ENCODE measurements at regions not wholly inside any gene's neighbourhood (a gene's known extent, or its start where the extent isn't known, plus 50 kb on each side); places are given as distances from the start of the nearest gene placed in this dataset.

GRCh38 chr11:112580864-112581263 lies 320.2 kb upstream of the PLET1 start:
- no peak for DNase-seq
- intact Hi-C loops (cut with DNase I): loop anchor here in 1 of 2 donors (10.0 kb wide), 1 partner anchor 704 kb away; no protein-coding TSS in a partner anchor

DNA sequence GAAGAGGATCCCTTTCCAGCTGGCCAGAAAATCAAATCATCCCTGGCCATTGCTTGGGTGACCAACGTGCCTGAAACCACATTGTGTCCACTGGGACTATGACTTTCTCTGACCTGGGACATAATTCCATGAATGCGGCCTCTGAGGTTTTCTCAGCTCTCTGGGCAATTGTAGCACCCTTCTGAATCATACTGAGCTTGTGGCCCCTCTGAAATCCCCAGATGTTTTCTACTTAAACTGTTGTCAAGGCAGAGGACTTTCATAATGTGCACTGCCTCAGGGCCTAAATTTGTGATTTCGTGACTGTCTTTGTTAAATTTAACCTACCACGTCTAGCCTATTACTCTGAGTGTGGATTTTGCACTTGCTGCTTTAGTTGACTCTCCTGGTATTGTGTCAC lies 321.1 kb upstream of the PLET1 start:
- H3K36me3 ChIP-seq: no peaks in the 10 kb centered on the region
- H3K9me3 ChIP-seq: no peaks in the 10 kb centered on the region
- H3K4me1 ChIP-seq: no peaks in the 10 kb centered on the region
- no peak for TF ChIP-seq CTCF (IDR thresholded peaks at IDR 0.05)
- intact Hi-C loops (cut with DNase I): loop anchor here in 1 of 2 donors (10.0 kb wide), 1 partner anchor 703 kb away; no protein-coding TSS in a partner anchor
- H3K4me3 ChIP-seq: no peak overlapping the region
- DNase-seq: no peak
- no peak for ATAC-seq
- H3K27ac ChIP-seq: no peak overlapping the region
- H3K27me3 ChIP-seq: no peaks in the 10 kb centered on the region

More at GRCh38 chr11:112580864-112581263, 320.2 kb upstream of the PLET1 start:
- no peaks in the 10 kb centered on the region for H3K27me3 ChIP-seq
- no peak overlapping the region for H3K4me3 ChIP-seq
- no peak for ATAC-seq
- no peak for TF ChIP-seq CTCF (IDR thresholded peaks at IDR 0.05)
- no peaks in the 10 kb centered on the region for H3K36me3 ChIP-seq
- no peak overlapping the region for H3K27ac ChIP-seq
- H3K9me3 ChIP-seq: no peaks in the 10 kb centered on the region
- no peaks in the 10 kb centered on the region for H3K4me1 ChIP-seq

DNA sequence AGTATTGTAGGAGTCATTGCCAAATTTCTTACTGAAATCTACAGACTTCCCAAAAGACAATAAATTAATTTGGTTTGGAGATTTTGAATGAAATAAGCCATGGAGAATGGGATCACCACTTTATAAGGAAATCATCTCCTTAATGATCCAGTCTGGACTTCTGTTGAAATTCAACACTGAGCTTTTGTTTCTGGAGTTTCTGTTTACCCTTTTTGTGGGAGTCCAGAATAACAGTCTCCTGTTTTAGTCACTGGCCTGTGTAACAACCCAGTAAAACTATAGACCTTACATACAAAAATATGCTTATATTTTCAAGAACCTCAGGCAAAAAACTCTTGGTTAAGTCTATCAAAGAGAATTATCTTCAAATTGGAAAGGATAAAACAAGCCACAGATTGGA lies 321.7 kb upstream of the PLET1 start:
- H3K9me3 ChIP-seq: no peaks in the 10 kb centered on the region
- DNase-seq: no peak
- H3K27me3 ChIP-seq: no peaks in the 10 kb centered on the region
- H3K27ac ChIP-seq: no peak overlapping the region
- ATAC-seq: no peak
- no peaks in the 10 kb centered on the region for H3K36me3 ChIP-seq
- H3K4me3 ChIP-seq: no peak overlapping the region
- intact Hi-C loops (cut with DNase I): loop anchor here in 1 of 2 donors (10.0 kb wide), 1 partner anchor 702 kb away; no protein-coding TSS in a partner anchor
- H3K4me1 ChIP-seq: no peaks in the 10 kb centered on the region
- no peak for TF ChIP-seq CTCF (IDR thresholded peaks at IDR 0.05)

- DNase-seq (no peak), ATAC-seq (no peak)
- Histone ChIP-seq H3K27ac (no peak overlapping the region), H3K9me3 (no peaks in the 10 kb centered on the region), H3K4me1 (no peaks in the 10 kb centered on the region), H3K27me3 (no peaks in the 10 kb centered on the region), H3K36me3 (no peaks in the 10 kb centered on the region), H3K4me3 (no peak overlapping the region)
- intact Hi-C loops (cut with DNase I): loop anchor here in 1 of 2 donors (10.0 kb wide), 1 partner anchor 701 kb away; no protein-coding TSS in a partner anchor
- TF ChIP-seq CTCF (IDR thresholded peaks at IDR 0.05): no peak
Measured at GRCh38 chr11:112583261-112583893, 322.7 kb upstream of the PLET1 start.

DNA sequence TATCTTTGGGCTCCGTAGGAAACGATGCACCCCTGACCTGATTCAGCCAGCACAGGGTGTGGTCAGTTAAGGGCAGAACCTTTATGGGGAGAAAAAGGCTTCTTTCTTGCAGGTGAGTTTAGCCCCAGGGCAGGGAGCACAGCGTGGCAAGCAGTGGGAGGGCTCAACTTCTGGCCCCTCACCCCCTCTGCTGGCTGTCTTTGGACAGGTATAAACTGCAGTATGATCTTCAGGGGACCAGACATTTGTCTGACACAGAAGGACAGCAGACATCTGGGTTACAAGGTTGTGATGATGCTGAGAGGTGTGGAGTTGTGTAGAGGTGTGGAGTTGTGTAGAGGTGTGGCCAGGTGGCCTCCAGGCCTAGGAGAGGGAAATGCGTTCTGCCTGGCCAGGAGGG lies 324.0 kb upstream of the PLET1 start:
- Histone ChIP-seq H3K27ac (no peak overlapping the region), H3K9me3 (no peaks in the 10 kb centered on the region), H3K27me3 (no peaks in the 10 kb centered on the region), H3K4me3 (no peak overlapping the region), H3K4me1 (no peaks in the 10 kb centered on the region), H3K36me3 (no peaks in the 10 kb centered on the region)
- TF ChIP-seq CTCF (IDR thresholded peaks at IDR 0.05): no peak
- intact Hi-C loops (cut with DNase I): loop anchor here (5.0 to 10.0 kb wide), 2 partner anchors 700 to 703 kb away; no protein-coding TSS in a partner anchor
- DNase-seq (no peak), ATAC-seq (no peak)
